Neural crest cell (in vitro differentiated cells): ENCODE measurements at regions not wholly inside any gene's neighbourhood (a gene's known extent, or its start where the extent isn't known, plus 50 kb on each side); places are given as distances from the start of the nearest gene placed in this dataset.

Source experiments
- DNase-seq: peaks from one replicate; pipeline ENCODE4 v3.0.0; 2021; ENCODE audit warnings: low read depth, mixed read lengths, low spot score
- H3K27ac Mint-ChIP-seq: one replicate; pipeline ENCODE4 v1.8.0; 2021; ENCODE audit warnings: mild to moderate bottlenecking, mixed read lengths; ENCODE audit not compliant: unreplicated experiment
- H3K27me3 Mint-ChIP-seq: 2 replicates; pipeline ENCODE4 v1.8.0; 2021; ENCODE audit warnings: low read depth, mild to moderate bottlenecking, mixed read lengths
- H3K36me3 Mint-ChIP-seq: 2 replicates; pipeline ENCODE4 v1.8.0; 2021; ENCODE audit warnings: low read depth, mild to moderate bottlenecking, mixed read lengths
- H3K4me1 Mint-ChIP-seq: 2 replicates; pipeline ENCODE4 v1.8.0; 2021; ENCODE audit warnings: mixed read lengths
- H3K4me3 Mint-ChIP-seq: one replicate; pipeline ENCODE4 v1.8.0; 2021; ENCODE audit warnings: mild to moderate bottlenecking, mixed read lengths
- H3K9me3 Mint-ChIP-seq: 2 replicates; pipeline ENCODE4 v1.8.0; 2021; ENCODE audit warnings: mixed read lengths
- CTCF ChIP-seq: fragments of 200-600 bp; sonication (generic); conservative IDR thresholded peaks from 2 replicates; pipeline ENCODE4 v1.5.0; 2021; ENCODE audit warnings: antibody characterized with exemption, mild to moderate bottlenecking

GRCh38 chr3:70829092-70829491 is 516.7 kb upstream of the MDFIC2 start:
- Mint-ChIP-seq H3K4me3 (no peak overlapping the region), H3K4me1 (no peaks in the 10 kb centered on the region), H3K9me3 (no peaks in the 10 kb centered on the region), H3K27ac (no peak overlapping the region), H3K27me3 (no peaks in the 10 kb centered on the region), H3K36me3 (no peaks in the 10 kb centered on the region)
- no peak for DNase-seq
- no peak for TF ChIP-seq CTCF

DNA sequence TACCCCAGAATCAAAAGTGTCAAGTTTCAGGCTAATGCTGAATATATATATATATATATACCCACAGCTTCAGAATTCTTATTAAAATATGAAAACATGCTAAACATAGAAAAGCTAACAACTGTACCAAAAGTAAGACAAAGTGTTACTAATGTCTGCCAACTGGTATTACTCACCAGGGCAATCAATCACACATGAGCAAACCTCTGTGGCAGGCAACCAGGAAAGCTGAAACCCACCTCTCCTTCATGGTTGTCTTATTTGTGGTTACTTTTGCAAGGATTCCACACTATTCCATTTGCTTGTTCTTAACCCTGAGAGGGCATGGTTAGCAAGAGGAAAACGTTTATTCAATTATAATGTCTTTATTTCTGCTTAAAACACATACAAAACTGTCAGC is 512.3 kb upstream of the MDFIC2 start:
- no peaks in the 10 kb centered on the region for H3K36me3 Mint-ChIP-seq
- H3K27me3 Mint-ChIP-seq: no peaks in the 10 kb centered on the region
- H3K4me3 Mint-ChIP-seq: no peak overlapping the region
- no peaks in the 10 kb centered on the region for H3K4me1 Mint-ChIP-seq
- no peak for DNase-seq
- no peak overlapping the region for H3K27ac Mint-ChIP-seq
- H3K9me3 Mint-ChIP-seq: no peaks in the 10 kb centered on the region
- no peak for TF ChIP-seq CTCF

GRCh38 chr3:70824078-70824477 is 511.6 kb upstream of the MDFIC2 start:
- Mint-ChIP-seq H3K4me1 (no peaks in the 10 kb centered on the region), H3K27me3 (no peaks in the 10 kb centered on the region), H3K9me3 (no peaks in the 10 kb centered on the region), H3K36me3 (no peaks in the 10 kb centered on the region), H3K27ac (no peak overlapping the region), H3K4me3 (no peak overlapping the region)
- TF ChIP-seq CTCF: no peak
- DNase-seq: no peak

- no peak for TF ChIP-seq CTCF
- no peaks in the 10 kb centered on the region for H3K9me3 Mint-ChIP-seq
- H3K27me3 Mint-ChIP-seq: no peaks in the 10 kb centered on the region
- no peaks in the 10 kb centered on the region for H3K4me1 Mint-ChIP-seq
- no peaks in the 10 kb centered on the region for H3K36me3 Mint-ChIP-seq
- no peak for DNase-seq
- H3K4me3 Mint-ChIP-seq: no peak overlapping the region
- H3K27ac Mint-ChIP-seq: no peak overlapping the region
These were observed 511.2 kb upstream of the MDFIC2 start for GRCh38 chr3:70823622-70824021.

DNA sequence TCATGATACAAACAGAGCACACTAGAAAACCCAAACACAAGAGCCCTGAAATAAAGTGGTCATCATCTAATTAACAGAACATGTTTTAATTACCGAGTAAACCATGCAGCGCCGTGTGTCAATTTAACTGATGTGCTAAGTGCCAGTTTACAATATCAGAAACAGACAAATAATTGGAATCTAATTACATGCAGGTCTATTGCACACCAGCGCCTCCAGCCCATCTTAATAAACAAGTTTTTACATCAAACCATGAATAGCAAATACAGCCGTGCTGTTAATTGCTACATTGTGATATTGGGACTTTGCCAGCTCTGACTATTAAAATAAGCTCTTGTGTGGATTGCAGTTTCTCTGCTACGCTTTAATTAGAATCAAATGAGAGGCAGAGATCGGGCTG is 510.2 kb upstream of the MDFIC2 start:
- no peak for TF ChIP-seq CTCF
- Mint-ChIP-seq H3K27me3 (no peaks in the 10 kb centered on the region), H3K36me3 (no peaks in the 10 kb centered on the region), H3K9me3 (no peaks in the 10 kb centered on the region), H3K4me1 (no peaks in the 10 kb centered on the region), H3K27ac (no peak overlapping the region), H3K4me3 (no peak overlapping the region)
- DNase-seq: no peak

- no peak overlapping the region for H3K27ac Mint-ChIP-seq
- no peaks in the 10 kb centered on the region for H3K4me1 Mint-ChIP-seq
- H3K27me3 Mint-ChIP-seq: no peaks in the 10 kb centered on the region
- no peak for DNase-seq
- no peak overlapping the region for H3K4me3 Mint-ChIP-seq
- TF ChIP-seq CTCF: no peak
- no peaks in the 10 kb centered on the region for H3K9me3 Mint-ChIP-seq
- no peaks in the 10 kb centered on the region for H3K36me3 Mint-ChIP-seq
These were observed 509.2 kb upstream of the MDFIC2 start for GRCh38 chr3:70821602-70822001.
